ENCODE measurements at regions not wholly inside any gene's neighbourhood (a gene's known extent, or its start where the extent isn't known, plus 50 kb on each side); places are given as distances from the start of the nearest gene placed in this dataset.
"Not testable (repeated sequence)": the region's sequence is repeated elsewhere in the genome, so short reads cannot be mapped to it uniquely, and the experiment has no call there.

- TF ChIP-seq CTCF (IDR thresholded peaks at IDR 0.05) (no peak), EP300 (IDR thresholded peaks at IDR 0.05) (no peak), POLR2A (IDR thresholded peaks at IDR 0.05) (no peak)
- intact Hi-C loops (cut with DNase I) = no loop called here
- H3K27me3 ChIP-seq = no peaks in the 10 kb centered on the region
- H3K36me3 ChIP-seq = no peaks in the 10 kb centered on the region
- 27 to 34% (median 31%) methylated on average over 2 of the region's 2 CpGs for WGBS, 3 donors
- H3K4me1 ChIP-seq (ENCODE audit: insufficient read depth) = no peaks in the 10 kb centered on the region
- no peak for DNase-seq
- H3K9me3 ChIP-seq = no peaks in the 10 kb centered on the region
- no peak overlapping the region for H3K4me3 ChIP-seq
- no peak overlapping the region for H3K27ac ChIP-seq
These were observed 87.7 kb upstream of the UFL1 start for GRCh38 chr6:96433950-96434349.

- no peak for DNase-seq
- TF ChIP-seq CTCF (IDR thresholded peaks at IDR 0.05) (no peak), POLR2A (IDR thresholded peaks at IDR 0.05) (no peak), EP300 (IDR thresholded peaks at IDR 0.05) (no peak)
- Histone ChIP-seq H3K27ac (no peak overlapping the region), H3K27me3 (no peaks in the 10 kb centered on the region), H3K36me3 (no peaks in the 10 kb centered on the region), H3K4me1 (ENCODE audit: insufficient read depth) (no peaks in the 10 kb centered on the region), H3K9me3 (no peaks in the 10 kb centered on the region), H3K4me3 (no peak overlapping the region)
- intact Hi-C loops (cut with DNase I) = no loop called here
- 31 to 34% (median 33%) methylated on average over 4 of the region's 4 CpGs for WGBS, 3 donors
These were observed 85.2 kb upstream of the UFL1 start for GRCh38 chr6:96436398-96436797.

- H3K27me3 ChIP-seq; H3K27ac ChIP-seq; intact Hi-C loops (cut with DNase I); H3K36me3 ChIP-seq; H3K4me3 ChIP-seq; DNase-seq; H3K9me3 ChIP-seq; H3K4me1 ChIP-seq (ENCODE audit: insufficient read depth): not testable (repeated sequence)
- 73 to 80% (median 79%) methylated on average over 6 of the region's 6 CpGs for WGBS, 3 donors
These were observed 84.4 kb upstream of the UFL1 start for GRCh38 chr6:96437228-96437627.

- intact Hi-C loops (cut with DNase I) = no loop called here
These were observed 71.4 kb upstream of the UFL1 start for GRCh38 chr6:96450082-96450769.

More at GRCh38 chr6:96450082-96450769, 71.4 kb upstream of the UFL1 start:
- WGBS, 3 donors = 19 to 35% (median 29%) methylated on average over 5 of the region's 5 CpGs
- TF ChIP-seq CTCF (IDR thresholded peaks at IDR 0.05) = no peak
- no peak for TF ChIP-seq POLR2A (IDR thresholded peaks at IDR 0.05)
- no peak for TF ChIP-seq EP300 (IDR thresholded peaks at IDR 0.05)
- no peak overlapping the region for H3K27ac ChIP-seq
- no peaks in the 10 kb centered on the region for H3K4me1 ChIP-seq (ENCODE audit: insufficient read depth)
- H3K36me3 ChIP-seq = no peaks in the 10 kb centered on the region
- no peak for DNase-seq
- H3K27me3 ChIP-seq = no peaks in the 10 kb centered on the region
- no peak overlapping the region for H3K4me3 ChIP-seq
- H3K9me3 ChIP-seq = no peaks in the 10 kb centered on the region
